HFF-Myc (cell line): ENCODE measurements at regions not wholly inside any gene's neighbourhood (a gene's known extent, or its start where the extent isn't known, plus 50 kb on each side); places are given as distances from the start of the nearest gene placed in this dataset.

Experiments used
- DNase-seq: peaks from one replicate; pipeline ENCODE4 v3.0.0-alpha.2; 2011; ENCODE audit warnings: low read depth; ENCODE audit errors: extremely low read depth
- H3K4me3 ChIP-seq: replicated peaks from 2 replicates; pipeline ENCODE4 v1.5.1; 2011; ENCODE audit warnings: low read depth, mild to moderate bottlenecking, control low read depth, low read length
- TF ChIP-seq, protein P1 (sequence below): IDR thresholded peaks from 2 replicates; pipeline ENCODE4 v1.5.1; 2012; ENCODE audit warnings: mild to moderate bottlenecking, low read depth, low read length, control low read depth; ENCODE audit errors: missing control alignments

DNA sequence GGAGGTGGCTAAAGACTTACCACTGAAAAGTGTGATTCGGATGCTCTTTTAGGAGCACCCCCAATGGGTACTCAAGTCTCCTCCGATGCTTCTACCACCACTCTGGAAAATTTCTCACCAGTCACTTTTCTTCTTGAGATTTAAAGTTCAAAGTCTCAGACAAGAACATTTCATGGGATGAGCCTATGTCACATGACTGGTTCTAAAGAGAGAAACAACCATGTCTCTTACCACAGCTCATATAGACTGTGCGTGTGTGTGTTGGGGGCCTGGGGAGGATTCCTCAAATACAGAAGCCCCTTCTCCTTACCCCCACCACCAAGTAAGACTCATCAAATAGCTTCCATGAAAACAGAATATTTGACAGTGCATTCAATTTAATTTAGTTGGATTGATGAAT is 181.7 kb upstream of the MIR17HG start:
- no peak for DNase-seq
- H3K4me3 ChIP-seq: no peak overlapping the region
- TF ChIP-seq, protein P1, sequence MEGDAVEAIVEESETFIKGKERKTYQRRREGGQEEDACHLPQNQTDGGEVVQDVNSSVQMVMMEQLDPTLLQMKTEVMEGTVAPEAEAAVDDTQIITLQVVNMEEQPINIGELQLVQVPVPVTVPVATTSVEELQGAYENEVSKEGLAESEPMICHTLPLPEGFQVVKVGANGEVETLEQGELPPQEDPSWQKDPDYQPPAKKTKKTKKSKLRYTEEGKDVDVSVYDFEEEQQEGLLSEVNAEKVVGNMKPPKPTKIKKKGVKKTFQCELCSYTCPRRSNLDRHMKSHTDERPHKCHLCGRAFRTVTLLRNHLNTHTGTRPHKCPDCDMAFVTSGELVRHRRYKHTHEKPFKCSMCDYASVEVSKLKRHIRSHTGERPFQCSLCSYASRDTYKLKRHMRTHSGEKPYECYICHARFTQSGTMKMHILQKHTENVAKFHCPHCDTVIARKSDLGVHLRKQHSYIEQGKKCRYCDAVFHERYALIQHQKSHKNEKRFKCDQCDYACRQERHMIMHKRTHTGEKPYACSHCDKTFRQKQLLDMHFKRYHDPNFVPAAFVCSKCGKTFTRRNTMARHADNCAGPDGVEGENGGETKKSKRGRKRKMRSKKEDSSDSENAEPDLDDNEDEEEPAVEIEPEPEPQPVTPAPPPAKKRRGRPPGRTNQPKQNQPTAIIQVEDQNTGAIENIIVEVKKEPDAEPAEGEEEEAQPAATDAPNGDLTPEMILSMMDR: no peak

DNA sequence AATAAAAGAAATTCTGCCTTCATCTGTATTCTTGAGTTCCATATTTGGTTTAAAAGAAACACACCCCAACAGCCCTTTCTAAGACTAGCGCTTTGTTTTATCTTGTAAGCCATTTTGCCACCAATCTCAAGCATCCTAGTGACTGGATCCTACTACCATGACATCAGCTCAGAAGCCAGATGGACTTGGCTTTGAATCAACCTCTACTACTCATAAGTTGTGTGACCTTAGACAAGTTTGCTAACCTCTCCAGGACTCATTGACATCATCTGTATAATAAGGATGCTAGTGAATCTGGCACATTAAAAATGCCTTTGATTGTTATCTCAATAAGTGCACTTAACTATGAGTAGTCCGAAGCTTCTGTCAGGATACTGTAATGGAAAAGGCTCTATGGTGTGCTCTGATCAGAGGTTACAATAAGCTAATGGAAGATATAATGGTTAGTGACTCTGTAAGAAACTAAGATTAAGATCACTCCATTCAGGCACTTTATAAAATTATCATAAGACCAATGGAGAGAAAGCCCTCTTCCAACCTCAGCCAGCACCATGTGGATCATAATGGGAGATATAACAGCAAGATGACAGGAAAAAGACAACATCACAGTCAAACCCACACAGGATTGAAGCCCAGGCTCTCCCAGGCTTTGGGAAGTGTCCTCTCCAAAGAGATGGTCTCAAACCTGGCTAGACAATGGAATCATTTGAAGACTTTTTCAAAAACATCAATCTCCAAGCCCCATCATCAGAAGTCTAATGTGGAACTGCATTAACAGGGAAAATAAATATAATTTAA is 180.6 kb upstream of the MIR17HG start:
- H3K4me3 ChIP-seq: no peak overlapping the region
- TF ChIP-seq, protein P1: no peak
- no peak for DNase-seq

DNA sequence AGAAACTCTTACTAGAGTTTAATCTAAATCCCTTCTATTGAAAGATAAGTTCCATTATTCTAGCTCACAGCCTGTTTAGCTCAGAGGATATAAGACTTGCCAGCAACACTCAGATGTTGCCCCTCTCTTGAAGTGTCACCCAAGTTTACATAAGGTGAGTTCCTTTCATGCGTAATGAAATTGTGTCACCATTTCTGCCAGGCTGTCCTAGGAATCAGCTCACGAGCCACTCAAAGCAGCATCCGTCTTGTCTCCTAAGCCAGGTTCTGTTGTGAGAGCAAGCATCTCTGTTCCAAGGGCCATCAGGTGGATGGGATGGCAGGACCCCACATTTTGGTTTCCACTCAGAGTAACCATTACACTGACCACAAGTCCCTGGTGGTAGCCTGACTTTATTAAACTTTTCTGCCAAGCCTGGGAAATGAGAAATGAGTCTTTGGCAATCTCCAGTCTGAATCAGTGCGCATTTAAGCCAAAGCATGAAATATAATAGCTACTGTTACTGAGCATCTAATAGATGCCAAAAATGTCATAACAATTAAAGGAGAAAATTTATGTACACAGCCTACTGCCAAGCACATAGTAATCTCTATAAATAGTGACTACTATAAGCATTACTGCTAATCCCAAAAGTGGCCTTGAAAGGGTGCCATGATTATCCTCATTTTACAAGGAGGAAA is 179.6 kb upstream of the MIR17HG start:
- TF ChIP-seq, protein P1: no peak
- no peak overlapping the region for H3K4me3 ChIP-seq
- DNase-seq: no peak

GRCh38 chr13:91168386-91168711 is 179.1 kb upstream of the MIR17HG start:
- no peak for DNase-seq
- TF ChIP-seq, protein P1: no peak
- H3K4me3 ChIP-seq: no peak overlapping the region

DNA sequence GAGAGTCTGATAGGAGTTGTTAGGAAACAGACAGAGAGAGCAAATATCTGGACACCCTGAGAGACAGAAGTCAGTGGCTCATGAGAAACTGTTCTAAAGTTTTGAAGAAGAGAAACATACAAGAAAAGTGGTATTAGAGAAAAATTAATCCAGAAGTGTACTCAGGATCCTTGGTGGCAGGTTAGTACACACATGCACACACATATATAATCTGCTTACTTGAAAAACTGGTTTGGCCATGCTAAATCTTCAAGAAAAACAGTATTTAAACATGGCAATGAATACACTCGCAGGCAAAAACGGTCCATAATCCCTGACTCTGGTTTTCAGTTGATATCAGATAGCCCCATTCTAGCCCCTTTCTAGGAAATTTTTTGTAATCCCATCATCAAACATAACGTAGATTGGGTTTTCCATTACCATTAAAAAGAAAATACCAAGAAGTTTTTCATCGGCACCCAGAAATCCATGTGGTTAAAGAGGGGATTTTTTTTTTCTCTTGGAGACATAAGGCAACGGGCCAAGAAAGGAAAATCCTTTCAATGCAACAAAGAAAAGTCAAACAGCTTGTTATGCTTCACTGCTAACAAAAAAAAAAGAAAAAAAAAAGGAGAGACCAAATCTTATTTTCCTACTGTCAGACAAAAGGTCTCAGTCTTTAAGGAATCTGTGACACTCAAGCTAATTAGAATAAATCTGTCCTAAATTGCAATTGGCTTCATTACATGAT is 178.0 kb upstream of the MIR17HG start:
- no peak overlapping the region for H3K4me3 ChIP-seq
- DNase-seq: no peak
- TF ChIP-seq, protein P1: no peak

GRCh38 chr13:91172160-91172559 is 175.3 kb upstream of the MIR17HG start:
- no peak for DNase-seq
- TF ChIP-seq, protein P1: no peak
- H3K4me3 ChIP-seq: no peak overlapping the region
